ENCODE measurements at regions not wholly inside any gene's neighbourhood (a gene's known extent, or its start where the extent isn't known, plus 50 kb on each side); places are given as distances from the start of the nearest gene placed in this dataset.

- TF ChIP-seq GABPA (IDR thresholded peaks at IDR 0.05; ENCODE audit: low read depth) (no peak), SPI1 (IDR thresholded peaks at IDR 0.05; ENCODE audit: borderline replicate concordance, low read depth) (no peak), POLR2AphosphoS5 (IDR thresholded peaks at IDR 0.05; ENCODE audit: low read depth) (no peak), CTCF (IDR thresholded peaks at IDR 0.05; ENCODE audit: insufficient read depth, low read length) (no peak)
- TF ChIP-seq, protein P1, sequence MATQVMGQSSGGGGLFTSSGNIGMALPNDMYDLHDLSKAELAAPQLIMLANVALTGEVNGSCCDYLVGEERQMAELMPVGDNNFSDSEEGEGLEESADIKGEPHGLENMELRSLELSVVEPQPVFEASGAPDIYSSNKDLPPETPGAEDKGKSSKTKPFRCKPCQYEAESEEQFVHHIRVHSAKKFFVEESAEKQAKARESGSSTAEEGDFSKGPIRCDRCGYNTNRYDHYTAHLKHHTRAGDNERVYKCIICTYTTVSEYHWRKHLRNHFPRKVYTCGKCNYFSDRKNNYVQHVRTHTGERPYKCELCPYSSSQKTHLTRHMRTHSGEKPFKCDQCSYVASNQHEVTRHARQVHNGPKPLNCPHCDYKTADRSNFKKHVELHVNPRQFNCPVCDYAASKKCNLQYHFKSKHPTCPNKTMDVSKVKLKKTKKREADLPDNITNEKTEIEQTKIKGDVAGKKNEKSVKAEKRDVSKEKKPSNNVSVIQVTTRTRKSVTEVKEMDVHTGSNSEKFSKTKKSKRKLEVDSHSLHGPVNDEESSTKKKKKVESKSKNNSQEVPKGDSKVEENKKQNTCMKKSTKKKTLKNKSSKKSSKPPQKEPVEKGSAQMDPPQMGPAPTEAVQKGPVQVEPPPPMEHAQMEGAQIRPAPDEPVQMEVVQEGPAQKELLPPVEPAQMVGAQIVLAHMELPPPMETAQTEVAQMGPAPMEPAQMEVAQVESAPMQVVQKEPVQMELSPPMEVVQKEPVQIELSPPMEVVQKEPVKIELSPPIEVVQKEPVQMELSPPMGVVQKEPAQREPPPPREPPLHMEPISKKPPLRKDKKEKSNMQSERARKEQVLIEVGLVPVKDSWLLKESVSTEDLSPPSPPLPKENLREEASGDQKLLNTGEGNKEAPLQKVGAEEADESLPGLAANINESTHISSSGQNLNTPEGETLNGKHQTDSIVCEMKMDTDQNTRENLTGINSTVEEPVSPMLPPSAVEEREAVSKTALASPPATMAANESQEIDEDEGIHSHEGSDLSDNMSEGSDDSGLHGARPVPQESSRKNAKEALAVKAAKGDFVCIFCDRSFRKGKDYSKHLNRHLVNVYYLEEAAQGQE (IDR thresholded peaks at IDR 0.05; ENCODE audit: insufficient replicate concordance, low read depth), result no peak
- no peak for DNase-seq (ENCODE audit: low read depth in 1 of 2, low spot score in 1 of 2)
- no peaks in the 10 kb centered on the region for H3K27me3 ChIP-seq (ENCODE audit: insufficient read depth, poor library complexity, severe bottlenecking)
- no peak overlapping the region for H3K4me3 ChIP-seq (replicated peaks; ENCODE audit: insufficient read depth, low read length)
- H3K27ac ChIP-seq (replicated peaks), result no peak overlapping the region
Measured at GRCh38 chr14:22380571-22381407, 208.2 kb downstream of the DAD1 start.

DNA sequence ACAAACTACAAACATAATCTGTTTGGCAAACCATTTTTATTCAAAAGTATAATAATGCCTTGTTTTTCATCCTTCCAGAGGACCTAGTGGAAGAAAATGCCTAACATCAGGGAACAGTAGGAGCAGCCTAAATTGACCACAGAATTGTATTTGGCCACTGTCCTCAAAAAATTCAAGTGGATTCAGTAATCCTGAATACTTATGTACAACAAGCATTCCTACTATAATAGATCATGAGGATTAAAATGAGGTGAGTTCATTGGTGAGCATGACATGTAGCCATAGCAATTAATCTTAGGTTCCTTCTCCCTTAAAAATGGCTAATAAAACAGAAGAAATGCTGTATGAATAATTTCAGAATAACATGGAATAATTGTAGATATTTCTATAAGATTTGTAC lies 209.3 kb downstream of the DAD1 start:
- TF ChIP-seq POLR2AphosphoS5 (IDR thresholded peaks at IDR 0.05; ENCODE audit: low read depth), result no peak
- TF ChIP-seq CTCF (IDR thresholded peaks at IDR 0.05; ENCODE audit: insufficient read depth, low read length), result no peak
- TF ChIP-seq SPI1 (IDR thresholded peaks at IDR 0.05; ENCODE audit: borderline replicate concordance, low read depth), result no peak
- no peak for TF ChIP-seq GABPA (IDR thresholded peaks at IDR 0.05; ENCODE audit: low read depth)
- TF ChIP-seq, protein P1 (IDR thresholded peaks at IDR 0.05; ENCODE audit: insufficient replicate concordance, low read depth), result no peak
- no peak for DNase-seq (ENCODE audit: low read depth in 1 of 2, low spot score in 1 of 2)
- no peak overlapping the region for H3K4me3 ChIP-seq (replicated peaks; ENCODE audit: insufficient read depth, low read length)
- H3K27me3 ChIP-seq (ENCODE audit: insufficient read depth, poor library complexity, severe bottlenecking), result no peaks in the 10 kb centered on the region
- no peak overlapping the region for H3K27ac ChIP-seq (replicated peaks)

- TF ChIP-seq SPI1 (IDR thresholded peaks at IDR 0.05; ENCODE audit: borderline replicate concordance, low read depth) (no peak), CTCF (IDR thresholded peaks at IDR 0.05; ENCODE audit: insufficient read depth, low read length) (no peak), GABPA (IDR thresholded peaks at IDR 0.05; ENCODE audit: low read depth) (no peak)
- TF ChIP-seq, protein P1 (IDR thresholded peaks at IDR 0.05; ENCODE audit: insufficient replicate concordance, low read depth), result no peak
- H3K27me3 ChIP-seq (ENCODE audit: insufficient read depth, poor library complexity, severe bottlenecking), result no peaks in the 10 kb centered on the region
- no peak overlapping the region for H3K27ac ChIP-seq (replicated peaks)
- H3K4me3 ChIP-seq (replicated peaks; ENCODE audit: insufficient read depth, low read length), result no peak overlapping the region
- no peak for DNase-seq (ENCODE audit: low read depth in 1 of 2, low spot score in 1 of 2)
Measured at GRCh38 chr14:22378181-22378580, 210.8 kb downstream of the DAD1 start.
